Panc1 (cell line): ENCODE measurements at regions not wholly inside any gene's neighbourhood (a gene's known extent, or its start where the extent isn't known, plus 50 kb on each side); places are given as distances from the start of the nearest gene placed in this dataset.
"Not testable (repeated sequence)": the region's sequence is repeated elsewhere in the genome, so short reads cannot be mapped to it uniquely, and the experiment has no call there.

Source experiments
- ATAC-seq: fragments of 200-7000 bp; cut with Tn5 transposase; 2 replicates; pipeline ENCODE4 v1.9.1; 2020; ENCODE audit warnings: mild to moderate bottlenecking, moderate library complexity
- BruUV-seq: library from RNA; stranded (reverse); fragments of 400-500 nt; replicated peaks from 2 replicates; lab custom pipeline; 2021; lab: Mats Ljungman, UMichigan
- CTCF ChIA-PET: fragments of 300-600 bp; sonication (Branson Sonifier 250); formaldehyde crosslinking; loops from one replicate; lab custom pipeline; 2022; ENCODE audit warnings: antibody characterized with exemption; lab: Charles Lee
- POLR2A ChIA-PET: fragments of 300-600 bp; sonication (Branson Sonifier 250); formaldehyde crosslinking; loops from one replicate; lab custom pipeline; 2022; ENCODE audit warnings: antibody characterized with exemption; lab: Charles Lee
- DNase-seq: peaks from one replicate; pipeline ENCODE4 v3.0.0-alpha.2; 2010; ENCODE audit warnings: low read depth, low spot score
- H3K27ac ChIP-seq: 2 replicates; pipeline ENCODE4 v1.5.1; 2011; ENCODE audit warnings: mild to moderate bottlenecking, low read length, inconsistent platforms
- H3K27me3 ChIP-seq: fragments of 200-500 bp; sonication (Bioruptor generic); 2 replicates; pipeline ENCODE4 v1.6.0; 2014; ENCODE audit warnings: low read length, inconsistent platforms; ENCODE audit not compliant: control insufficient read depth, insufficient read depth
- H3K36me3 ChIP-seq: fragments of 200-500 bp; sonication (Bioruptor generic); 2 replicates; pipeline ENCODE4 v1.5.1; 2014; ENCODE audit warnings: inconsistent platforms, mild to moderate bottlenecking, low read length, moderate library complexity; ENCODE audit not compliant: control insufficient read depth, insufficient read depth
- H3K4me1 ChIP-seq: 2 replicates; pipeline ENCODE4 v1.5.1; 2011; ENCODE audit warnings: inconsistent platforms, mild to moderate bottlenecking, low read length, moderate library complexity; ENCODE audit not compliant: control insufficient read depth, insufficient read depth
- H3K4me3 ChIP-seq, 2 experiments: 2 replicates each; pipeline ENCODE4 v1.5.1; 2011 to 2012; ENCODE audit warnings: low read depth in 2 of 2, low read length in 2 of 2, mild to moderate bottlenecking in 2 of 2, inconsistent platforms in 1 of 2, moderate library complexity in 1 of 2
- H3K9me3 ChIP-seq: fragments of 200-500 bp; sonication (Bioruptor generic); 2 replicates; pipeline ENCODE4 v1.5.1; 2014; ENCODE audit warnings: low read depth, mild to moderate bottlenecking, inconsistent platforms, low read length, moderate library complexity; ENCODE audit not compliant: control insufficient read depth, insufficient read depth
- in situ Hi-C: cut with HindIII; loops from 2 replicates; pipeline ENCODE4 v1.10.0; 2016; ENCODE audit warnings: low sequenced_read_pairs, low pct_unique_long_range_greater_than_20kb
- intact Hi-C: fragments of 100-400 bp; cut with micrococcal nuclease; formaldehyde crosslinking; loops from one replicate; pipeline ENCODE4 v1.10.0; 2022; ENCODE audit not compliant: unreplicated experiment

DNA sequence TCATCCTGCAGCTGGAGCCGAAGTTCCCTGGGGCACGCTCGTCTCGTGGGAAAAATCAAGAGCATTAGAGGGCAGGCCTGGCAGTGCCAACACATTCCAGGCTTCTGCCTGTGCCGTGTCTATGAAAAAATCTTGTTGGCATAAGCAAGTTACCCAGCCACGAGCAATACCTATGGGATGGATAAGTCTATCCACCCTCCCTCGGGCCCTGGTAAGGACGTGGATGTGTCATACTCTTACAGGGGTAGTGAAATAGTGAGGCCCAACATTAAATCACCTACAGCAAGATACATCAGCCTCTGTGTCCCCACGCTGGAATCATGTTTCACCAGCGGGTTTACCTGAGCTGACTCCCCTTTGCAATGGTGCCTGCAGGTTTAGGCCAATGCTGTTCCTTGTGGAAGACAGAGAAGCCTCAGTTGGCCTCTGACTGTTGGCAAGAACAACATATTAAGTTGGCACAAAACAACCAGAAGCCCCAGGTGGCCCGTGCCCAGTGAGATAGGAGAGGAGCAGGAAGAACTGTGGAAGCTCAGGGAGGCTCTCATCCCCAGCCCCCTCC lies 51.1 kb upstream of the SULF2 start:
- BruUV-seq, intact Hi-C loops, H3K27ac ChIP-seq, H3K27me3 ChIP-seq, POLR2A ChIA-PET, H3K9me3 ChIP-seq, DNase-seq, CTCF ChIA-PET, H3K4me1 ChIP-seq, ATAC-seq, H3K4me3 ChIP-seq, in situ Hi-C loops, H3K36me3 ChIP-seq: not testable (repeated sequence)
